ENCODE measurements at regions not wholly inside any gene's neighbourhood (a gene's known extent, or its start where the extent isn't known, plus 50 kb on each side); places are given as distances from the start of the nearest gene placed in this dataset.

DNA sequence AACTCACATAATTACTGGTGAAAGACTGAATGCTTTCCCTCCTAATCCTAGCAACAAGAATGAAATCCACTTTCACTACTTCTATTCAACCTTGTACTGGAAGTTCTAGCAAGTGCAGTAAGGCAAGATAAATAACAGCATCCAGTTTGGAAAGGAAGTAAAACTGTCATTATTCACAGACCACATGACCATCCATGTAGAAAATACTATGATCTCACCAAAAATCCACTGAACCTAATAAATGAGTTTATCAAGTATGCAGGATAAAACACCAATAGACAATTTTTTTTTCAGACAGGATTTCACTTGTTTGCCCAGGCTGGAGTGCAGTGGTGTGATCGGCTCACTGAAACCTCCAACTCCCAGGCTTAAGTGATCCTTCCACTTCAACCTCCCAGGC is 117.7 kb downstream of the TMEM167A start:
- TF ChIP-seq POLR2A (IDR thresholded peaks at IDR 0.05; ENCODE audit: control extremely low read depth in 1 of 2, low read depth in 2 of 2, low read length in 2 of 2) (no peak), ZNF274 (IDR thresholded peaks at IDR 0.05; ENCODE audit: borderline replicate concordance, extremely low read depth, low read length) (no peak), EP300 (IDR thresholded peaks at IDR 0.05; ENCODE audit: borderline replicate concordance in 1 of 2, low read depth in 2 of 2, low read length in 2 of 2) (no peak), CREB1 (IDR thresholded peaks at IDR 0.05) (no peak), JUND (IDR thresholded peaks at IDR 0.05; ENCODE audit: low read length) (no peak), YY1 (IDR thresholded peaks at IDR 0.05; ENCODE audit: low read depth, low read length) (no peak)
- TF ChIP-seq, protein P1, sequence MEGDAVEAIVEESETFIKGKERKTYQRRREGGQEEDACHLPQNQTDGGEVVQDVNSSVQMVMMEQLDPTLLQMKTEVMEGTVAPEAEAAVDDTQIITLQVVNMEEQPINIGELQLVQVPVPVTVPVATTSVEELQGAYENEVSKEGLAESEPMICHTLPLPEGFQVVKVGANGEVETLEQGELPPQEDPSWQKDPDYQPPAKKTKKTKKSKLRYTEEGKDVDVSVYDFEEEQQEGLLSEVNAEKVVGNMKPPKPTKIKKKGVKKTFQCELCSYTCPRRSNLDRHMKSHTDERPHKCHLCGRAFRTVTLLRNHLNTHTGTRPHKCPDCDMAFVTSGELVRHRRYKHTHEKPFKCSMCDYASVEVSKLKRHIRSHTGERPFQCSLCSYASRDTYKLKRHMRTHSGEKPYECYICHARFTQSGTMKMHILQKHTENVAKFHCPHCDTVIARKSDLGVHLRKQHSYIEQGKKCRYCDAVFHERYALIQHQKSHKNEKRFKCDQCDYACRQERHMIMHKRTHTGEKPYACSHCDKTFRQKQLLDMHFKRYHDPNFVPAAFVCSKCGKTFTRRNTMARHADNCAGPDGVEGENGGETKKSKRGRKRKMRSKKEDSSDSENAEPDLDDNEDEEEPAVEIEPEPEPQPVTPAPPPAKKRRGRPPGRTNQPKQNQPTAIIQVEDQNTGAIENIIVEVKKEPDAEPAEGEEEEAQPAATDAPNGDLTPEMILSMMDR (IDR thresholded peaks at IDR 0.05; ENCODE audit: control extremely low read depth in 1 of 3, insufficient read depth in 1 of 3, low read depth in 1 of 3, low read length in 3 of 3) = no peak

Data from H1 (cell line).